IMR-90 (cell line): ENCODE measurements at regions not wholly inside any gene's neighbourhood (a gene's known extent, or its start where the extent isn't known, plus 50 kb on each side); places are given as distances from the start of the nearest gene placed in this dataset.

Source experiments
- ATAC-seq: fragments of 200-7000 bp; cut with Tn5 transposase; 2 replicates; pipeline ENCODE4 v1.9.1; 2020; ENCODE audit warnings: low read depth, mild to moderate bottlenecking, moderate library complexity
- BruUV-seq: library from RNA; stranded (reverse); fragments of 400-500 nt; replicated peaks from 2 replicates; lab custom pipeline; 2021; lab: Mats Ljungman, UMichigan
- CTCF ChIA-PET: fragments of 300-600 bp; formaldehyde crosslinking; extraction: SDS; loops from one replicate; lab custom pipeline; 2021; ENCODE audit warnings: antibody characterized with exemption; lab: Yijun Ruan, JAX
- POLR2A ChIA-PET: fragments of 300-600 bp; sonication (Branson Sonifier 250); formaldehyde crosslinking; loops from one replicate; lab custom pipeline; 2022; ENCODE audit warnings: antibody characterized with exemption; ENCODE audit not compliant: unreplicated experiment; lab: Charles Lee
- DNase-seq: peaks from one replicate; pipeline ENCODE4 v3.0.0; 2013
- H2AFZ ChIP-seq: replicated peaks from 2 replicates; pipeline ENCODE3; 2013; ENCODE audit warnings: low read length, mild to moderate bottlenecking; ENCODE audit not compliant: poor library complexity
- H2AK5ac ChIP-seq: 2 replicates; pipeline ENCODE4 v1.6.1; 2013; ENCODE audit warnings: low read depth, low read length, inconsistent platforms
- H2AK9ac ChIP-seq: replicated peaks from 2 replicates; pipeline ENCODE3; 2013; ENCODE audit warnings: mild to moderate bottlenecking, low read depth, low read length, moderate library complexity; ENCODE audit not compliant: poor library complexity
- H2BK120ac ChIP-seq: 2 replicates; pipeline ENCODE4 v1.6.1; 2013; ENCODE audit warnings: low read depth, low read length, inconsistent platforms
- H2BK15ac ChIP-seq: 3 replicates; pipeline ENCODE4 v1.6.1; 2013; ENCODE audit warnings: low read depth, low read length, inconsistent platforms
- H2BK20ac ChIP-seq: 2 replicates; pipeline ENCODE4 v1.6.1; 2013; ENCODE audit warnings: low read depth, mild to moderate bottlenecking, inconsistent platforms, low read length, moderate library complexity
- H2BK5ac ChIP-seq: 2 replicates; pipeline ENCODE4 v1.6.1; 2013; ENCODE audit warnings: mild to moderate bottlenecking, low read depth, low read length, inconsistent platforms; ENCODE audit not compliant: poor library complexity, severe bottlenecking
- H3K14ac ChIP-seq: replicated peaks from 2 replicates; pipeline ENCODE4 v1.6.1; 2013; ENCODE audit warnings: low read depth, low read length, inconsistent platforms
- H3K18ac ChIP-seq: 2 replicates; pipeline ENCODE4 v1.6.1; 2013; ENCODE audit warnings: low read depth, low read length, control low read depth
- H3K23ac ChIP-seq: 2 replicates; pipeline ENCODE4 v1.6.1; 2013; ENCODE audit warnings: low read depth, low read length, inconsistent platforms
- H3K27ac ChIP-seq: 2 replicates; pipeline ENCODE4 v1.5.1; 2013; ENCODE audit warnings: mild to moderate bottlenecking, control low read depth, low read length; ENCODE audit not compliant: insufficient read depth
- H3K27me3 ChIP-seq: 2 replicates; pipeline ENCODE4 v1.6.1; 2013; ENCODE audit warnings: low read length; ENCODE audit not compliant: control insufficient read depth, insufficient read depth
- H3K36me3 ChIP-seq: 2 replicates; pipeline ENCODE4 v1.6.1; 2013; ENCODE audit warnings: low read length, mixed read lengths; ENCODE audit not compliant: control insufficient read depth, insufficient read depth
- H3K4ac ChIP-seq: 2 replicates; pipeline ENCODE4 v1.6.1; 2013; ENCODE audit warnings: low read depth, low read length, inconsistent platforms
- H3K4me1 ChIP-seq: 2 replicates; pipeline ENCODE4 v1.6.1; 2013; ENCODE audit warnings: low read length, mixed read lengths; ENCODE audit not compliant: control insufficient read depth, insufficient read depth
- H3K4me2 ChIP-seq: 2 replicates; pipeline ENCODE4 v1.6.1; 2013; ENCODE audit warnings: low read depth, mild to moderate bottlenecking, control low read depth, low read length, moderate library complexity
- H3K4me3 ChIP-seq: 2 replicates; pipeline ENCODE4 v1.5.1; 2013; ENCODE audit warnings: low read depth, mild to moderate bottlenecking, control low read depth, low read length, moderate library complexity; ENCODE audit not compliant: insufficient read depth
- H3K56ac ChIP-seq: 2 replicates; pipeline ENCODE4 v1.6.1; 2013; ENCODE audit warnings: low read length, inconsistent platforms; ENCODE audit not compliant: insufficient read depth; ENCODE audit errors: extremely low read depth
- H3K79me1 ChIP-seq, 2 experiments: 2 replicates each; pipeline ENCODE4 v1.6.1; 2013; ENCODE audit warnings: low read length in 2 of 2, inconsistent platforms in 1 of 2, low read depth in 1 of 2
- H3K9ac ChIP-seq: 2 replicates; pipeline ENCODE4 v1.6.1; 2013; ENCODE audit warnings: low read depth, low read length, control low read depth
- H3K9me1 ChIP-seq: 2 replicates; pipeline ENCODE4 v1.6.1; 2013; ENCODE audit warnings: low read length, inconsistent platforms; ENCODE audit not compliant: insufficient read depth
- H3K9me3 ChIP-seq: 2 replicates; pipeline ENCODE4 v1.6.1; 2013; ENCODE audit warnings: low read length; ENCODE audit not compliant: control insufficient read depth, insufficient read depth
- H4K20me1 ChIP-seq: 2 replicates; pipeline ENCODE4 v1.6.1; 2013; ENCODE audit warnings: low read length, inconsistent platforms; ENCODE audit not compliant: insufficient read depth
- H4K5ac ChIP-seq: 2 replicates; pipeline ENCODE4 v1.6.1; 2013; ENCODE audit warnings: mild to moderate bottlenecking, low read depth, low read length, control low read depth
- H4K8ac ChIP-seq, 2 experiments: 2 replicates each; pipeline ENCODE4 v1.6.1; 2013; ENCODE audit warnings: low read depth in 2 of 2, low read length in 2 of 2, control low read depth in 1 of 2, inconsistent platforms in 1 of 2
- H4K91ac ChIP-seq: 2 replicates; pipeline ENCODE4 v1.6.1; 2013; ENCODE audit warnings: low read depth, low read length, inconsistent platforms; ENCODE audit not compliant: insufficient read depth
- BHLHE40 ChIP-seq: fragments of 150-350 bp; IDR thresholded peaks from 2 replicates; pipeline ENCODE4 v1.6.1; 2016; ENCODE audit warnings: mild to moderate bottlenecking, low read depth, low read length
- CEBPB ChIP-seq: IDR thresholded peaks from 2 replicates; pipeline ENCODE4 v1.6.1; 2012; ENCODE audit warnings: low read depth, low read length, improper control_type of control experiment
- MAZ ChIP-seq: IDR thresholded peaks from 2 replicates; pipeline ENCODE4 v1.6.1; 2012; ENCODE audit warnings: low read depth, mild to moderate bottlenecking, low read length, improper control_type of control experiment, moderate library complexity, borderline replicate concordance
- RAD21 ChIP-seq: IDR thresholded peaks from 2 replicates; pipeline ENCODE4 v1.6.1; 2012; ENCODE audit warnings: low read length, improper control_type of control experiment
- RCOR1 ChIP-seq: IDR thresholded peaks from 2 replicates; pipeline ENCODE4 v1.6.1; 2012; ENCODE audit warnings: mild to moderate bottlenecking, low read length, improper control_type of control experiment; ENCODE audit not compliant: insufficient replicate concordance
- WGBS, 2 experiments: methylation state at CpG; one replicate each; pipeline versions ENCODE4 v1.1.5 to v1.1.7; 2013; ENCODE audit warnings: missing lambda C conversion rate in 2 of 2; ENCODE audit not compliant: insufficient read length in 1 of 2; ENCODE audit errors: extremely low coverage in 2 of 2; 5-methylcytosine and 5-hydroxymethylcytosine counted together
- dilution Hi-C: fragments of 300-500 bp; cut with HindIII; formaldehyde crosslinking; loops from one replicate; pipeline ENCODE4 v1.14.3; 2018; ENCODE audit warnings: low sequenced_read_pairs; ENCODE audit not compliant: unreplicated experiment
- in situ Hi-C: fragments of 300-500 bp; cut with MboI; formaldehyde crosslinking; loops from 3 replicates; pipeline ENCODE4 v1.14.3; 2019; ENCODE audit warnings: low sequenced_read_pairs, inconsistent platforms, mixed read lengths
- intact Hi-C: fragments of 100-400 bp; cut with micrococcal nuclease; formaldehyde crosslinking; loops from 2 replicates; pipeline ENCODE4 v1.10.0; 2022

GRCh38 chr13:87087741-87088140 is 583.4 kb upstream of the SLITRK5 start:
- H2BK120ac ChIP-seq = no peak overlapping the region; the same call in 1 of the 2 replicates
- H3K79me1 ChIP-seq = no peaks in the 10 kb centered on the region
- no CpG with 5 or more reads among the region's 2 CpGs for WGBS, 2 experiments
- no peaks in the 10 kb centered on the region for H3K9me3 ChIP-seq
- DNase-seq (peak; percentile 75), ATAC-seq (peak; percentile 78)
- no peak overlapping the region for H2AK9ac ChIP-seq
- no peak overlapping the region for H2AK5ac ChIP-seq
- peak overlapping the region; percentile 100 for H2BK5ac ChIP-seq
- H3K4me3 ChIP-seq = no peak overlapping the region
- H2BK20ac ChIP-seq = peak overlapping the region; percentile 43; the same call in 1 of the 2 replicates
- dilution Hi-C loops (no loop called here), in situ Hi-C loops (no loop called here), intact Hi-C loops (loop anchor here (2.0 kb wide), 1 partner anchor 33 kb away; no protein-coding TSS in a partner anchor)
- ChIA-PET CTCF (no interaction called here), POLR2A (no interaction called here)
- no peak overlapping the region for H3K14ac ChIP-seq
- no peak overlapping the region for H3K9ac ChIP-seq
- no peak overlapping the region for H3K23ac ChIP-seq
- H2BK15ac ChIP-seq = no peak overlapping the region
- H2AFZ ChIP-seq = no peak overlapping the region
- H4K8ac ChIP-seq = peak overlapping the region in 1 of 2 experiments; percentile 20; a peak in 1 of 4 replicates
- no peaks in the 10 kb centered on the region for H4K20me1 ChIP-seq
- H3K4me2 ChIP-seq = no peak overlapping the region
- no peak overlapping the region for H4K91ac ChIP-seq
- H4K5ac ChIP-seq = no peak overlapping the region
- H3K18ac ChIP-seq = peak overlapping the region; percentile 56
- BruUV-seq = no TSS peak
- peak overlapping the region; percentile 73; the same call in 1 of the 2 replicates for H3K27ac ChIP-seq
- H3K9me1 ChIP-seq = 0 out of 2 replicates have a peak, but pooled peaks cover 4% of the 10 kb centered on the region
- TF ChIP-seq MAZ = no peak
- TF ChIP-seq CEBPB = 0 out of 2 replicates have a peak, but pooled peaks have one; percentile 18
- TF ChIP-seq BHLHE40 = no peak
- no peak for TF ChIP-seq RAD21
- no peak for TF ChIP-seq RCOR1
- H3K36me3 ChIP-seq = no peaks in the 10 kb centered on the region
- no peak overlapping the region for H3K56ac ChIP-seq
- peaks cover 3% of the 10 kb centered on the region; the same call in 1 of the 2 replicates for H3K4me1 ChIP-seq
- no peak overlapping the region for H3K4ac ChIP-seq
- no peaks in the 10 kb centered on the region for H3K27me3 ChIP-seq
